HG03571 (cell line): ENCODE measurements at regions not wholly inside any gene's neighbourhood (a gene's known extent, or its start where the extent isn't known, plus 50 kb on each side); places are given as distances from the start of the nearest gene placed in this dataset.
"Not testable (repeated sequence)": the region's sequence is repeated elsewhere in the genome, so short reads cannot be mapped to it uniquely, and the experiment has no call there.

Experiments used
- ATAC-seq: cut with Tn5 transposase; IDR thresholded peaks from one replicate; pipeline ENCODE4 v1.9.1; 2021; ENCODE audit not compliant: unreplicated experiment

DNA sequence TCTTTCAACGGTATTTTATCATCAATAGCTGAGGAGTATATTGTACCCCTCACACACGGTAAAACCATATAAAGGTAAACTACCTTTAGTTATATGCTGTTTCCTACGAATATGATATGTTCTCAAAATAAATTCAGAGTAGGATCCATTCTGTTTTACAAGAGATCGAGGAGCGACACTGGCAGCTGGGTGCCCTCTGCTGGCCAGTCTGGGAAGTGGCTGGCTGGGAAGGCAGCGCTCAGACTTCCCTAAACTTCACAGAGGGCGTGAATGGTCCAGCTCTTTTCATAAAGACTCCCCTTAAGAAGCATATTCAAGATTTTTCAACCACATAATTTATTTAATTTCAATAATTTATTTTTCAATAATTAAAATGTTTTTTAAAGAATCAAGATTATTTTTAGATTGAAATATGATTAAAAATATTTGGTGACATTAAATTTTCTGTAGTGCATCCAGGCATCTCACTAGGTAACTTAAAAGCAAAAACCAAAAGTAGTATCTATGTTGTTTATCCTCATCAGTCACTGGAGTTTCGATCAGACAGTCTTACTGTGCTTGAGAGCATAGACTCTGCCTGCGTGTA lies 187.5 kb upstream of the PDE10A start:
- ATAC-seq, result no peak

DNA sequence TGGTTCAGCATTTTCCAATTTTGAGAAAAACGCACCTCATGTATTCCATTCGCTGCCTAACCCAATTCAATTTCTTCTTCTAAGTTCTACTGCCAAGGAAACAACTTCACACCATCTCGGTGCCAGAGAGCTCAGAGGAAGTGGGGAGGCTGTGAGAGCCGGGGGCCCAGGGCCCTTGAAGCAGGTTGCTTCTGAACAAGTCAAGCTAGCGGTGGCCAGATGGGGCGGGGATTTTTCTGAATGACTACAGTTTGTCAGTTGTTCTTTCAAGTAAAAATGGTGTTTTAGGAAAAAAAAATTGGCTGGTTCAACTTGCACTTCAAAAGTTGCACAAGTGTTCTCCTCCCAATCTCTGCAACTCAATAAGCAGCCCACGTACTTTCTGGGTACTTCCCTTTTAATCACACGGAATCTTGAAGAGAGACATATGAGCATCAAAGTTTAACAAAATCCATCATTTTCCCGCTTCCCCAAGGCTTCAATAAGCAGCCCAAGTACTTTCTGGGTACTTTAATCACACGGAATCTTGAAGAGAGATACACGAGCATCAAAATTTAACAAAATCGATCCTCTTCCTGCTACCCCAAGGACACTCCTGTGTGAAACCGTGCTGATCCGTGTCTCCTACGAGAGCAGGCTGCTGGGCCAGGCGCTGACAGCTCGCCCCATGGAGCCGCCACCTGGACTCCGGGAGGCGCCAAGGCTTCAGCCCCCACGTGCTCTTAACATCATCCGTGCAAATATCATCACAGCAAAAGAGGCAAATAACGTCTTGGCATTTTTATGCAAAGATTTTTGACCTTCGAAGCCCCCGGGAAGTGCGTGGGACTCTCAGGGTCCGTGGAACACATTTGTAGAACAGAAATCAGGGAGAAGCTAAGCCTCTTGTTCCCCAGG lies 186.7 kb upstream of the PDE10A start:
- no peak for ATAC-seq

DNA sequence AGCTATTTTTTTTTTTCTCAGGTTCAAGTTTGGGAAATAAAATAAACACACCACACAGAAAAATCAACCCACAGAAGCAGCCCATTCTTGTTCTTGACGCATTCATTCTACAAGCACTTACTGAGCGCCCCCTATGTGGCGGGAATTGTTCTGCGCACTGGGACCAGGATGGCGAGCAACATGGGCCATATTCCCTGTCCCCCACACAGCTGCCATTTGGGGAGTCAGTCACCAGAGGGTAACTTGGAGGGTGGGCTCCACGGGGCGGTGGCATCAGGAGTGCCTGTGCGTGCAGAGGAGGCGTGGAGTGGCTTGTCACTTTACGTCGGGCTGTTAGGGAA lies 185.0 kb upstream of the PDE10A start:
- no peak for ATAC-seq

DNA sequence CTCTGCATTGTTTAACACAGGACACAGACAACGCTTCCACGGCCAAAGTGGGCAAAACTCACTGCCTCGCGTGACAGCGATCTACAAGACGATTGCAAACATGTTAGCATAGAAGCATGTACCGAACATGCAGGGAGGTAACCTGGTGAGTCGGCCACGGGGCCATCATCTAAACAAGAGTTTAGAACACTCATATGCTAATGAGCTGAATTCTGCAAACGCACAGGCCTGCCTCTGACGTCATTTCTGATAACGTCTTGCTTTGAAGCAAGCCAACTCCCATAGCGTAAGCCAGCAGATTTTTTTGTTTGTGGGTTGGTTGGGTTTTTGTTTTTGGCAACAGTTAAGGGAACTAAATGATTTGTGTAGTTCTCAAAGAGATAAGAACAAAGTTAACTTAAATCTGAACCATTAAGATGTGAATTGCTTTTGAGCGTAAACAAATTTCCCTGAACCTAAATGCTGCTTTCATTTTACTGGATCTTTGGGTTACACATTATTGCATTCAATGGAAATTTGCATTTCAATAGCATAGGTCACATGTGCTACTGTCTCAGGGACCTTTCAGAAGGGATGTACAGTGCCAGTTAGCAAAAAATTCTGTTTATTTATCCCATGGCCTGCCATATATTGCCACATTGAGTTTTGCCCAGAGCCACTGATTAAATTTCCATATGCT lies 184.5 kb upstream of the PDE10A start:
- ATAC-seq, result no peak

DNA sequence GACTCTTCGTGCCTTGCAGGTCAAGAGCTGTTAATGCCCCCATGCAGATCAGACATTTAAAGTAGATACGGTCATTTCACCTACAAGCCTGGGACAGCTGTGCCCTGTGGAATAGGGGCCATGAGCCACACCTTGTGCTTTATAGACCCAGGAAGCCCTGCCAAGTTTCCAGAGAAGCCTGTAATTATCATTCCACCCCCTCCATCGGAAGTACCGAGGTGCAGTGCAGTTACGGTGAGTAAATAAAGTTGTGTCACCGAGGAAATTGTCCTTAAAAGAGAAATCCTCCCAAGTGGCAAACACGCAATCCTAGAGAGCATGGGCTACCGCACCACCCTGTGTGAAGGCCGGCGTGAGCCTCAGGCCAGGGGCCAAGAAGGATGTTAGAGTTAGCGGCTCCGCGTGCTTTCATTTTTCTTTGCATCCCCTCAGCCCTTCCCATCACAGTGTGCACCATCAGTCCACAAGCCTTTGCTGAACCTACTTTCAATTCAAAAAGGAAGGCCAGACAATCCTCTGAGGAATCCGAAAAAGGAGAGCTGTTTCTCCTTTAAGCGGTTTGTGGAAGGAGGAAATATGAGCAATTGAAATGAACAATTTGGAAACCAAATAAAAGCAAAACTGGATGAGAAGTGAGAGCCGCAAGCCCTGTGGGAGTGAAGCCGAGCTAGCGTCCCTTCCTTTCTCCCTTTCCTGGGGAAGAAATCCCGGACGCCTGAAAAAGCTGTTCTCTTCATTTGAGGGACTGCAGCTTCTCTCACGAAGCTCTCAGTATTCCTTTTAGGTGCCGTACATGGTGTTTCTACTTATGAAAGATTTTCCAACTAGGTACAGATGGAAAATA lies 183.3 kb upstream of the PDE10A start:
- no peak for ATAC-seq

DNA sequence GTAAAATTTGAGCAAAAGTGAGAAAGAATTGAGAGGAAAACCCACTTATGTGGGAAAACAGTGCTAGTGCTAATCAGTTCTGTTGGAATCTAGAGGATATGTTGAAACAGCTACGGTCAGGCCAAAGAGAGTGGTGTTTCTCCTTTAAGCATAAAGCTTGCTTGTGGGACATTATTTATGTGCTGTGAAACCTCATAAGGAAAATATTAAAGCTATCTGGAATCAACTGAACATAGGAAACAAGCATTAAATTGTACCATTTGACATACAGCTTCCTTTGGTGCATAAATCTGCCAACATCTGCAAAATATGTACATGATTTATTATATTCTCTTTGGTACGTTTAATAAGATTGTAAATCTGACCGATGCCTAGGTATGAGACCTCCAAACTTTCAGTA lies 182.5 kb upstream of the PDE10A start:
- no peak for ATAC-seq

DNA sequence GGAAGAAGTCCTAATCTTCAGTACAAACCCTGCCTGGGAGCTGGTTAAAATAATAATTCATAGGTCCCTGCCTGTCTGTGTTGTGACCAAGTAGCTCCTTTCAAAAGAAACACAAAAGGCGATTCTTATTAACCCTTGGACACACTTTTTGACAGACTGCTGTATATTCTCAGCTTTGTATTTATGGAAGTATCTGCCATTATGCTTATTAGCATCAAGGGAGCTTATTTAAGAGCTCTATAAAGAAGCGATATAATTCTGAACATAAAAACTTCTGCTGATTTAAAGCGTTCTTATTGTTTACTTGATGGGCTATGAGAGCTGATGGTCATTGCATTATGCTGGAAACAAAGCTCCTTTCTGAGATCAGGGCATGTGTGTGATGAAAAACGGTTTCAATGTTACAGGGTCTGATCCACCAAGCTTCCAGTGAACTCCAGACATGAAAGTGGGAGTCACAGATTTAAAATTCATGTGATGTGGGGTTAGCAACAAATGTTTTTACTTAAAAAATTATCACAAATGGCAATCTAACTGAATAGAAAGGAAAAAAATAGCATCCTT lies 181.8 kb upstream of the PDE10A start:
- no peak for ATAC-seq

DNA sequence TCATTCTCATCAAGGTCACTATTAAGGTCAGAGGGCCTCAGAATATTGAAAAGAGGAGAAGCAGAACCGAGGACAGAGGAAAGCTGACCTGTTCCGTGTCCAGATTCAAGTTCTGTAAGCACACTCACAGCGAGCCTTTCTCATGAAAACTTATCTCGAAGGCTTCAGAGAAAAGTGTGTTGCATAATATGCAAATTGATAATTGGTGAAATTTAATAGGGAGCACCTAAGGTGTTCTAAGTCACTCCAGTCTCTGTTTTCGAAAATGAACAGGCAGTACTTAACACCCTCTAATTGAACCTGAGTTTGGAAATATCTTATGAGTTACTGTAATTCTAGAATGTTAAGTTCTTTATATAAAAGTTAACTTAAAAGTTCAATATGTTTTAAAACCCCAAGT lies 181.2 kb upstream of the PDE10A start:
- no peak for ATAC-seq

DNA sequence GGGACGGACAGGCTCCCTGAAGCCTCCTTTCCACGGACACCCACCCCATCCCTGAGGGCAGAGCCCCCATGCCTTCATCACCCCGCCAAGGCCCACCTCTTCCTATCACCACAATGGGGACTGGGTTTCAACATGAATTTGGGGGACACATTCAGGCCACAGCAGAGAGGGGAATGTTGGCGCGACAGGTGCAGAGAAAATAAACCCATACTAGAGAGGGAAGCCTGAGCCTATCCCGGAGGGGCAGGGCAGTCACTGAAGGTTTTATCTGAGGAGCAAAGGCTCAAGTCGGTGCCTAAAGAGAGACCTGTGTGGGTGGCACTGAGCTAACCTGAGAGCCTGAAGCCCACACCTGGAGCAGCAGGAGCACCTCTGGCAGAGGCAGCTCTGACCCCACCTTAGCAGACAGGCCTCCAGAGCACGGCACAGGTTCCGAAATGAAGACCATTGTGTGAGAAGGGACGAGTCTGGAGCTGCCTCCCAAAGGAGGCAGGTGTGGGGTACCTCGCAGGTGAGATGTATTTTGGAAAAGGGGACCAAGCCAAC lies 180.6 kb upstream of the PDE10A start:
- ATAC-seq, result no peak

DNA sequence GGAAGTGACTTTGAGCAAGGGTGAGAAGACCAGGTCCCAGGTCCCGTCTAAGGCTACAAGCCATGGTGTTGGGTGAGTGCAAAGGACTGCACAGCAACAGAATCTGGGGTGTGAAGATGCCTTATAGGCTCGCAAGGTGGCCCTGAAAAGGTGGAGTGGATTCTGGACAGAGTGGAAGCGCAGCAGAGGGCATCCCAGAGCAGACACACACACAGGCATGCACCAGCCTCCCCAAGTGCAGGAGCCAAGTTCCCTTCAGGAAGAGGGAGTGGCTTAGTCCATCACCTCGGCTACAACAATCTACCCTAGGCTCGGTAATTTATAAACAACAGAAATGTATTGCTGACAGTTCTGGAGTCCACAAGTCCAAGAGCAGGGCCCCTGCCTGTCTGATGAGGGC lies 180.1 kb upstream of the PDE10A start:
- ATAC-seq, result no peak

DNA sequence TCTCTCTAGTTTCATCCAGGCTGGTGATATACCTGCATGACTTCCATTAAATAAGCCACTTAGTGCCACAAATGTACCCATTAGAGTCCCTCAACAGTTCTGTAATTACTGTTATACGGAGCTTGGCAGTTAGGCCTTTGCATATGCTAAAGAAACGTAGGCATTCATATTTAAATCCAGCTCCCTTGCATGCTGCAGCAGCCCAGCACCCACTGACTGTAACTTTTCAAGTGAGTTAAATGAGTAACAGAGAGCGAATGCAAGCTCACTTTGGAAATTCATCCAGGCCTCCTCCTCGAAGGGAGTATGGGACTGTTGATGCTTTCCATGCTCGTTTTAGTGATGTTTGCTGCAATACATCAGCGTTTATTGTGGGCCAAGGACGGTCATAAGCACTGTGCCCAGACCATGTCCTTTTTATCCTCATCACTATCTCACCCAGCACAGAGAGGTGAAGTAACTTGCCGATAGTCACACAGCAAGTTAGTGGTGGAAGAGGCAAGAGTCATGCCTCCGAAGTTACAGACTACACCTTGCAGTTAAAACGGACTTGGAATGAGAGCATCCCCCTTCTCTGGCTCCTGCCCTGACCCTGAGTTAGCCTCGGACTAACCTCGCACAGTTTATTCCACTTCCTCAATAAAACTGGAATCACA lies 179.4 kb upstream of the PDE10A start:
- no peak for ATAC-seq

DNA sequence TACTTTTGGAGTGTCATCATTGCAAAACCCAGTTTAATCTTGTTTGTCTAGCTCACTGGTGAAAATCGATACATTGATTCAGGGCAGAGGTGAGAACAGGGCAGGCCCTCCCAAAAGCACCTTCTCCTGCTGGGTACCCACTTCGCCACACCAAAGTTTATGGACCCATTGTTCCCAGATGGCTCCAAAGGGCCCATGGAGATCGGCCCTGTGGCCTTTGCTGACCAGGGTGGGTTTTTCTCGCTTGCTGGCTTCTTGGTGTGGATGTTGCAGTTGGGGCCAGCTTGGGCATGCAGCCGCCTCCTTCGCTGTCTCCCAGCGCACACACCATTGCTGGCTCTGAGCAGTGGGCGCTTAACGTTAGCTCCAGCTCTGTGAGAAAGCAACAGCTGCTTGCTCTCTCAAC lies 178.1 kb upstream of the PDE10A start:
- no peak for ATAC-seq

DNA sequence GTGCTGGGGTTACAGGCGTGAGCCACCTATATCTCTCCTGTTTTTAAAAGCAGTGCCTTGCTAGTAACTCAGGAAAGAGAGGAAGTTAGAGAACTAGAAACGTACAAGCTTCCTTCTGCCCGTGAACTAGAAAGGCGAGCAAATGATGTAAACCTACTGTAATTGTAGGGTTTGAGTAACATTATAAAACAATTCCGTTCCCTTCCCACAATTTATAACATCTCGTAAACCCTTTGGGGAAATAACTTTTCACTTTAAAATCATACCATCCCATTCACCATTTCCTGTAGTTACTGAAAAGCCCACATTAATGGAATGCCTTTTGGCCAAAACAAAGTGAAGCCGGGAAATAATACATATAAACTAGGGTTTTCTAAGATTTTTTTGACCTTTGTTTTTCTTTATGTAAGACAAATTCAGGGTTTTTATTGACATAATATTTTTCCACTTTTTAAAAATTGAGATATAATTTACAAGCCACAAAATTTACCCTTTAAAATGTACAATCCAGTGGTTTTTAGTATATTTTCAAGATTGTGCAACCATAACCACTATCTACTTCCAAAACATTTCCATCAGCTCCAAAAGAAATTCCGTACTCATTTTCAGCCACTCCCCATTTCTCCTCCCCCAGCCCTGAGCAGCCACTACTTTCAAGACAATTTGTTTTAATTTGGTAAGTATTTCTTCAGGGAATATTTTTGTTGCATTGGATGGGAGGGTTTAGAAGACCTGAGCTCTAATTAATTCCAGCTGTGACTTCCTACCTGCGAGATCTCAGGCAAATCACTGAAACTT lies 175.1 kb upstream of the PDE10A start:
- ATAC-seq, result no peak

DNA sequence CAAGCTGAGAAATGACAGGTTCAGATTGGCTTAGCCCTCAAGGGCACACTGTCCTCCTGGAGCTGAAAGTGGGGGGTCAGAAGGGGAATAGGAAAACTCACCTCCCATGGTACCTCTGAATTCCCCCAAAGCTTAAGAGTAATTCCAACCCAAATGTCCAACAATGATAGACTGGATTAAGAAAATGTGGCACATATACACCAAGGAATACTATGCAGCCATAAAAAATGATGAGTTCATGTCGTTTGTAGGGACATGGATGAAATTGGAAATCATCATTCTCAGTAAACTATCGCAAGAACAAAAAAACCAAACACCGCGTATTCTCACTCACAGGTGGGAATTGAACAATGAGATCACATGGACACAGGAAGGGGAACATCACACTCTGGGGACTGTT lies 173.6 kb upstream of the PDE10A start:
- not testable (repeated sequence) for ATAC-seq

DNA sequence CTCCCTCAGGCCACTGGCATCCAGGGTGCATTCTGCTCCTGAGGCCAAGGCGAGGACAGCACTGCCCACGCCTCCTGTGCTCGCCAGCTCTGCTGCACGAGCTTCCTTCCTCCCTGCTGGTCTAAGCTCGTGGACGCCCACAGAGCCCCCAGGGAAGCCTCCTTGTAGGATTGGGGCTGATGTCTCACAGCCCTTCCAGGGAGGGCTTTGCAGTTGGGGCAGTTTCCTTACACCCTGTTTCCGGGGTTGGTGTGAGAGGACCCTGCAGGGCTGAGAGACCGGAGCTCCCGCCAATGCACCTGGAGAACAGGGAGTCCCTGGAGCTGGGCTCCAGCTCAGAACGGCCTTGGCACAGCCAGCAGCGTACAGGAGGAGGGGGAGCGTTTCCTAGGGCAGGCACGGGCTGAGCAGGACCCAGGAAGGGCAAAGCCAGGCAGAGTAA lies 172.4 kb upstream of the PDE10A start:
- ATAC-seq, result no peak

DNA sequence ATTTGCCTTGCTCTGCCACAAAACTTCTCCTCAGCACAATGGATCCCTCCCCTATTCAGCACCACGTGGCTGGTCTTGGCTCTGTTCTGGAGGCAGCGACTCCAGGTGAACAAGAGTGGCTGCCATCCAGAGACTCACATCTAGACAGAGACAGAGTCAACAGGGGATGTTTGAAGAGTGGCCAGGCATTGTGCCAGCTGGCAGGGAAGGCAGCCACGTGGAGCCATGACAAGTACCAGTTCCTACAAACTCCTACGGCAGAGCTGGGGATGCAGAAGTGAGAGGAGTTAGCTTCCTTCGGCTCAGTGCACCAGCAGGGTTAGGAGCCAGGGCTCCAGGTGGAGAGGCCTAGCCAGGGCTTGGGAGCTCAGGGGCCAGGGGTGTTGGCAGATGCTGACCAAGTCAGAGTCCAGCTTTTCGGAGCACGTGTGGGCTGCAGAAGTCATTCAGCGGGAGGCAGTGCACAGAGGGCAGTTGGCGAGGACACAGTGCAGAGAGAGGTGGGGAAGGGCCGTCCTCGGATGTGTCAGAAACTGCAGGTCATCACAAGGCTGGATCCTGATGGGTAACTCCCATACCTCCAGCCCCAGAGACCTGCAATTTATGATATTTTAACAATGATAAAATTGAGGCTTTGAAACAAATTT lies 171.7 kb upstream of the PDE10A start:
- ATAC-seq, result no peak

DNA sequence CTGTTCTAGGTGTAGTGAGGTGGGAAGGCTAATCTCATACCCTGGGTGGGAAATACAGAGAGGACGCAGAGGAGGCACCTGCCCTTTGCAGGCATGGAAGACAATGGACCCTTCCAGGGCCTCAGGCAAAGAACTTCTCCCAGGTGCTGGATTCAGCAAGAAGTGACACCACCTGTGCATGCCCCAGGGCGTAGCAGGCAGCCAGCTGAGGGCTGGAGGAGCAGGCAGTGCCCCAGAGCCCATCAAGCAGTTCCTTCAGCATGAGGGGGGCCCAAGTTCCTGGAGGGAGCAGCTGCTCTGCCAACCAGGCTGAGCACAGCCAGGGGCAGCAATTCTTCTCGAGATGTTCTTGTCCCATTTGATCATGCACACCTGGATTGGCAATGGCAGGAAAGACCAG lies 170.3 kb upstream of the PDE10A start:
- ATAC-seq, result no peak

DNA sequence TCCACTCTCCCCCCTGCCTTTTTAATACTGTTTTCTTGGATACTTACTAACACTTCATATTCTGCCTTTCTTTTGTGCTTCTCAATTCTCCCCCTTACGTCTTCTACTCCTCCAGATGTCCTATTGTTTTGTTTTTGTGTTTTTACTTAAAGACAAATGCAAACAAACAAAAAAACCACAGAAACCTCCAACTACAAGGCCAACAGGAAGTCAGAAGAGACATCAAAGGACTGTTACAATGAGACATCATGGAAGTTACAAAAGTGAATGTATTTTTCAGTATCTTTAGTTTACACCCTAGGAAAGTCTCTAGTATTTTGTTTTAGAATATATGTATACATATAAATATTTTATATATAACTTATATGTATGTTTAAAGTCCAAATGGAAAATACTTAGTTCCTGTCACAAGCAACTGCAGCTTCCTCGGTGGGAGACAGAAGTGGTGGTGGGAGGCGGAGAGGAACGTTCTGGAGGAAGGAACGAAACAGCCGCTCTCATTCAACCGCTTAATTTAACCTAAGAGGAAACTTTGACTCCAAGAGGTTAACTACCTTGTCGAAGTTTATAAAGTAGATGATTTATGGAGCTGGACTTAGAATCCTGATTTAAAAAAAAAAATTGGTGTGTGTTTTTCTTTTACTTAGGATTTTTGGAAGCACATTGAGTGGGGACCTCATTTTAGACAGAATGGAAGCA lies 168.9 kb upstream of the PDE10A start:
- ATAC-seq, result no peak
